ENCODE measurements at regions not wholly inside any gene's neighbourhood (a gene's known extent, or its start where the extent isn't known, plus 50 kb on each side); places are given as distances from the start of the nearest gene placed in this dataset.

DNA sequence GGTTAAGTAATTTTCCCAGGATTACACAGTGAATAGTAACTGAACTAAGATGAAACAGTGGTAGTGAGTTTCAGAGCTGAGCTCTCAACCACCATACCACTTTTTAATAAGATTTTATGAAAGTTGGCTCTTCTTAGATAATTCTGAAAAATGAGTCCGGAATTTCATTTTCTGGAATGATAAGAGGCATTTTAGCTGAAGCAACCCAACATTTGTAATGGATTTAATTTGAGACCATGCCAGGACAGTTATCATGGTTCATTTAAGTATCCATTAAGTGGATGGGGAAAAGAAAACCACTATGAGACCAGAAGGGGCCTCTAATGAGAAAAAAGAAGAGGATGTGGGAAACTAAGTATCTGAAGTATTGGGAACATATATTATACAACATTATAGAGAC, 464.7 kb upstream of the C9orf72 start:
- TF ChIP-seq, protein P1, sequence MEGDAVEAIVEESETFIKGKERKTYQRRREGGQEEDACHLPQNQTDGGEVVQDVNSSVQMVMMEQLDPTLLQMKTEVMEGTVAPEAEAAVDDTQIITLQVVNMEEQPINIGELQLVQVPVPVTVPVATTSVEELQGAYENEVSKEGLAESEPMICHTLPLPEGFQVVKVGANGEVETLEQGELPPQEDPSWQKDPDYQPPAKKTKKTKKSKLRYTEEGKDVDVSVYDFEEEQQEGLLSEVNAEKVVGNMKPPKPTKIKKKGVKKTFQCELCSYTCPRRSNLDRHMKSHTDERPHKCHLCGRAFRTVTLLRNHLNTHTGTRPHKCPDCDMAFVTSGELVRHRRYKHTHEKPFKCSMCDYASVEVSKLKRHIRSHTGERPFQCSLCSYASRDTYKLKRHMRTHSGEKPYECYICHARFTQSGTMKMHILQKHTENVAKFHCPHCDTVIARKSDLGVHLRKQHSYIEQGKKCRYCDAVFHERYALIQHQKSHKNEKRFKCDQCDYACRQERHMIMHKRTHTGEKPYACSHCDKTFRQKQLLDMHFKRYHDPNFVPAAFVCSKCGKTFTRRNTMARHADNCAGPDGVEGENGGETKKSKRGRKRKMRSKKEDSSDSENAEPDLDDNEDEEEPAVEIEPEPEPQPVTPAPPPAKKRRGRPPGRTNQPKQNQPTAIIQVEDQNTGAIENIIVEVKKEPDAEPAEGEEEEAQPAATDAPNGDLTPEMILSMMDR (IDR thresholded peaks at IDR 0.05) = no peak
- TF ChIP-seq POLR2A (IDR thresholded peaks at IDR 0.05) = no peak

Data from right lobe of liver (tissue), 4 donors.